GM21529 (cell line): ENCODE measurements at regions not wholly inside any gene's neighbourhood (a gene's known extent, or its start where the extent isn't known, plus 50 kb on each side); places are given as distances from the start of the nearest gene placed in this dataset.

Experiments used
- ATAC-seq: cut with Tn5 transposase; IDR thresholded peaks from one replicate; pipeline ENCODE4 v1.9.1; 2021; ENCODE audit not compliant: unreplicated experiment

DNA sequence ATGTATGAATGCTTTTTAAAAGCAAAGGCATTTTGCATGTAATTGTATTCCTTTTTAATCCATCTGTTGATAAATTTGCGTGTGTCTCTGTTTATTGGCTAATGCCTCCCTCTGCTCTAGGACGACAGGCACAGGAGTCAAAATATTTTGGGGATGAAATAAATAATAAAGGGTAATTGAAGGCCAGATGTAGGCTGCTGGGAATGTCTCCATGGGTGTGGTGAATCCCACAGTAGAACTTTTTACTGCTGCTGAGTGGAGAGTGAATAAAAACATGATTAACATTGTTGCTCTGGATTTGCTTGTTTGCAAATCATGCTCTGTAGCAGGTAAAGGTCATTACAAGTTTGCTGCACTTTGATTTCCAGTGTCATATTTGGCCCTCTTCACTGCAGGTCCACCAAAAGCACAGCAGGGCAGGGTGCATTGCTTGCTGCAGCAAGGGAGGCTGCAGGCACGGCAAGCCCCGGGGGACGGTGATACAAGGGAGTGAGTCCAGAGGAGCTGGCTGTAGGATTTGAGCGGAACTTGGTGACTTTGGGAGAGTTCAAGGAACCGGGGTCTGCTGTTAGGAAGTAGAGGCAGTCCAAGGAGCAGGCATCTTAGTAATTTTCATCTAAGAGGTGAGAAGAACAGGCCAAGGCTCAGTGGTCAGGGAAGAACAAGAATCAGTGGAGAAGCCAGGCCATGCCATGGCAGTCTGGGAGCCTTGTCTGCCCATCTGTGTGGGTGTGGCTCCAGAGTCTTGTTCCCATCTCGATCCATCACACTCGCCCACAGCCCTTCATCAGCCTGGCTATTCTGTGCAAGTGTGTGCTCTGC is 201.5 kb upstream of the RAB6C start:
- ATAC-seq = no peak

- no peak for ATAC-seq
Measured at GRCh38 chr2:129778584-129778877, 200.9 kb upstream of the RAB6C start.

- ATAC-seq = no peak
Measured at GRCh38 chr2:129779783-129780182, 199.7 kb upstream of the RAB6C start.

DNA sequence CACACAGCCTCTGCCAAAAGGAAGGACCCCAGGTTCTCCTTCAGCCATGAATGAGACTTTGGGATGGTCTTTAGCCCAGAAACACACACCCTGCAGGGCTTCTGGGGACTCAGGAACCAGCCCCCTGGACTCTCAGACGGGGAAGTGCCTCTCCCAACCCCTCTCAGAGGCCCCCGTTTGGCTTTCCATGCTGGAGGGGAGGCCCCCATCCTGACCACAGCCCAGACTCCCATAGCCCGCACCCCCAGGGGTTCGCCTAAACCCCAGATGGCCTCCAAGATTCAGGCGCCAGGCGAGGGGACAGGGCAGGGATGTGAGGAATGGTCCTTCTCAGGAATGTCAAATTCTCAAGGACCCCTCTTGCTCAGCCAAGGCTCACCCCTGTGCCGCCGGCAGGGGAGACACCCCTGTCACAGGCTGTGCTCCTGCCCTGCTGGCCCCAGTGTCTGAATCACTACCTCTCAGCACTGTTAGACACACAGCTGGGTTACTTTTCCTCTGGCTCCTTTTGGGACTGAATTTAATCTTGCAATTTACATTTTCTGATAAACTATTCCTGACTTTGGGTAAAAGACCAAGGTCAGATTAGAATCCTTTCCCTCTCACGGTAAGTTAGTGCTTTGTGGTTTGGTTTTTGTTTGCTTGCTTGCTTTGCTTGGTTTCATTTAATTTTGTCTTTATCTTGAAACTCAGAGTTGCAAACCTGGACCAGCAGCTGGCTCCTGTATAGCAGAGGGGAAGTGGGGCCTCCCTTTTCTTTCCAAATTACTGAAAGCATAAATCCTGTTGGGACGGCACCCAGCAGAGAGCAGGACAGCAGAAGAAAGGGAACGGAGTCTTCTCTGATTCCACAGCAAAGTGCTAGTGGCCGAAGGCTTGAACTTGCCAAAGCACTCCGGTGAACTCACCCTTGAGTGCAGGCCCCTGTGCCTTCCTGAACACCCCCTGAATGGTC is 198.9 kb upstream of the RAB6C start:
- no peak for ATAC-seq

- no peak for ATAC-seq
Measured at GRCh38 chr2:129781749-129782632, 197.5 kb upstream of the RAB6C start.

- ATAC-seq = no peak
Measured at GRCh38 chr2:129782633-129782990, 196.9 kb upstream of the RAB6C start.

GRCh38 chr2:129784486-129784885 is 195.0 kb upstream of the RAB6C start:
- no peak for ATAC-seq

DNA sequence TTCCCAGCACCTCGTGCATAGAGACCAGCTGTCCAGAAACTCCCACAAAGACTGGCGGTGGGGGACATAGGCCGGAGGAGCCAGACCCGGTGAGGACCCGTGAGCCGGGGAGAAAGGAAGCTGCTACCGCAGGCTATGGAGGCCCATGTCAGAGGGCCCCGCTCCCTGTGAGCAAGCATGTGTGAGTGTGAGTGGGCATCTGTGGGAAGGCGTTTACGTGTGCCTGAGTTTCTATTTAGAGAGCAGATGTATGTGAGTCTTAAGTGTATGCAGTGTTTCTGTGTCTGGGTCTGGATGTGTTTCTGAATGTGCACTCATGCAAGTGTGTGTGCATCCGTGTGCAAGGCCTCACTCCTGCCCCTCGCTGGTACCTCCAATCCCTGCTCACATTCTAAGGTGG is 187.8 kb upstream of the RAB6C start:
- no peak for ATAC-seq

- ATAC-seq = no peak
Measured at GRCh38 chr2:129793431-129793902, 186.0 kb upstream of the RAB6C start.

GRCh38 chr2:129794116-129794515 is 185.3 kb upstream of the RAB6C start:
- no peak for ATAC-seq

- ATAC-seq = no peak
Measured at GRCh38 chr2:129794540-129794939, 184.9 kb upstream of the RAB6C start.

DNA sequence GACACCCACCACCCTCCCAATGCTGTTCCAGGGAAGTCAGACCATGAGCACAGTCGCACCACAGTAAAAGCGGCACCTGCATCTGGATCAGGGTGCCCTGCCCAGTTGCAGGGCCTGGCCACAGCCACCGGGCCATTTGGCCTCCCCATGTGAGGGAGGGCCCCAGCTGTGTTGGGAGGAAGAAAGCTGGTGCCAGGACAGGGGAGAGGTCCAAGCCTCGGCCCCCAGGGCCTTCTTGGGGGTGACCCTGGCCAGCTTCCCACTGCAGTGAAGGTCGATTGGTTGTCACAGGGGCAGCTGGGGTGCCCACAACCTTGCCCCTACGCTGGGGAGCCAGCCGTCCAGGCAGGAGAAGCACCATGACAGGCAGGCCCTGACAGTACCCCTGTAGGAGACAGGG is 183.2 kb upstream of the RAB6C start:
- ATAC-seq = no peak

DNA sequence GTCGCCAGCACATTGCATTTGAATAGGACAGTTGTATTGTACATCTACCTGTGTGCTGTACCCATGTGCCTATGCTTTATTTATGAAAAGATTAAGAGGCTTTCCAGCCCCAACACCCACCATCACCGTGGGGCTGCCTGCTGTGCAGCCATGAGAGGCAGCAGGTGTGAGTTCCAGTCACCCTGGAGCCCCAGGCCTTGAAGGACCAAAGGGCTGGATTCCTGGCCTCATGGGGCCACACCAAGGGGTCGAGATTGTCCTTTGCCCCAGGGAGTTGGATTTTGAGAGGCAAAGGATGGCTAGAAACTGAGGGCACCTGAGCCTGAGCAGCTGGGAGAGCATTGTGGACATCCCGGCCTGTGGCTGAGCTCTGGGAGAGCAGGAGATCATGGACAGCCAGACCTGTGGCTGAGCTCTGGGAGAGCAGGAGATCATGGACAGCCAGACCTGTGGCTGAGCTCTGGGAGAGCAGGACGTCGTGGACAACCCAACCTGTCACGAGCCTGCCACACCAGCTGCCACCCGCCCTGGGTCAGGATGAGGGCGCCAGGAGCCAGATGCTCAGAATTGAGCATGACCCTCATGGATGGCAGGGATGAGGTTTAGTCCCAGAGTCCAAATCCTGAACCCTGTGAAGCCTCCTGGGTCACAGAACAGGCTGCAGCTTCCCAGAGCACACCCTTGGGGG is 182.5 kb upstream of the RAB6C start:
- no peak for ATAC-seq

GRCh38 chr2:129797489-129798300 is 181.8 kb upstream of the RAB6C start:
- no peak for ATAC-seq

DNA sequence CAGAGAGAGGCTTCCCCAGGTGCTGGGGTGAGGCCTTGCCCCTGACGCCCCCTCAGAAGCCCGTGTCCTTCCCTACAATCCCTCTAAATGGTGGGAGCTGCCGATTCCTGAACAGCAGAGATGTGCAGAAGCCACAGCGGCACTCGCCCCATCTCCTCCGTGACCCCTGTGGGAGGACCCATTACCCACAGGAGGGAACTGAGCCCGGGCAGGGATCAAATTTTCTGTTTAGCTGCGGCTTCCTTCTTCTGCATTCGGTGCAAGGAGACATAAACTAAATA is 181.2 kb upstream of the RAB6C start:
- no peak for ATAC-seq

- no peak for ATAC-seq
Measured at GRCh38 chr2:129798626-129799025, 180.8 kb upstream of the RAB6C start.

- no peak for ATAC-seq
Measured at GRCh38 chr2:129799036-129799958, 180.2 kb upstream of the RAB6C start.

- no peak for ATAC-seq
Measured at GRCh38 chr2:129800285-129800684, 179.2 kb upstream of the RAB6C start.

- no peak for ATAC-seq
Measured at GRCh38 chr2:129800686-129801085, 178.8 kb upstream of the RAB6C start.
